GM12878 (cell line): ENCODE measurements at regions not wholly inside any gene's neighbourhood (a gene's known extent, or its start where the extent isn't known, plus 50 kb on each side); places are given as distances from the start of the nearest gene placed in this dataset.

Experiments
- ATAC-seq: fragments of 200-7000 bp; cut with Tn5 transposase; 3 replicates; pipeline ENCODE4 v1.9.1; 2020; ENCODE audit warnings: mild to moderate bottlenecking, moderate library complexity
- BruUV-seq: library from RNA; stranded (reverse); fragments of 400-500 nt; replicated peaks from 2 replicates; lab custom pipeline; 2021; lab: Mats Ljungman, UMichigan
- CTCF ChIA-PET: fragments of 300-600 bp; sonication (Branson Sonifier 250); formaldehyde crosslinking; extraction: SDS; loops from one replicate; lab custom pipeline; 2021; ENCODE audit warnings: inconsistent platforms; lab: Yijun Ruan, JAX
- POLR2A ChIA-PET: fragments of 350-600 bp; formaldehyde crosslinking; extraction: SDS; loops from one replicate; lab custom pipeline; 2021; ENCODE audit warnings: inconsistent platforms; lab: Charles Lee
- RAD21 ChIA-PET: fragments of 300-600 bp; sonication (Branson Sonifier 250); formaldehyde crosslinking; loops from one replicate; lab custom pipeline; 2023; ENCODE audit warnings: antibody characterized with exemption; ENCODE audit not compliant: unreplicated experiment; lab: Charles Lee
- SMC1A ChIA-PET: fragments of 300-600 bp; sonication (Branson Sonifier 250); formaldehyde crosslinking; loops from one replicate; lab custom pipeline; 2023; ENCODE audit not compliant: unreplicated experiment, uncharacterized antibody; lab: Charles Lee
- DNase-seq: peaks from one replicate; pipeline ENCODE4 v3.0.0-alpha.2; 2011; ENCODE audit warnings: low read depth, low spot score
- FAIRE-seq: peaks from 3 replicates; lab custom pipeline; 2011; peaks lifted over from hg19 to GRCh38; lab: Jason Lieb, UNC
- H2AFZ ChIP-seq: 2 replicates; pipeline ENCODE4 v1.6.0; 2011; ENCODE audit warnings: low read depth, low read length, control low read depth; ENCODE audit not compliant: control insufficient read depth
- H3K27ac ChIP-seq: 2 replicates; pipeline ENCODE4 v1.5.1; 2011; ENCODE audit warnings: control low read depth; ENCODE audit not compliant: control insufficient read depth, insufficient read depth
- H3K27me3 ChIP-seq, 2 experiments: replicated peaks in 1 of 2; 2 replicates each; pipeline versions ENCODE4 v1.6.0 to v1.6.1; 2011; ENCODE audit warnings: low read length in 1 of 2; ENCODE audit not compliant: control insufficient read depth in 2 of 2, insufficient read depth in 2 of 2
- H3K36me3 ChIP-seq, 2 experiments: 2 replicates each; pipeline ENCODE4 v1.5.1; 2011; ENCODE audit warnings: low read length in 1 of 2; ENCODE audit not compliant: control insufficient read depth in 2 of 2, insufficient read depth in 2 of 2
- H3K4me1 ChIP-seq: 2 replicates; pipeline ENCODE4 v1.6.1; 2011; ENCODE audit warnings: mild to moderate bottlenecking, low read length, moderate library complexity, mixed read lengths; ENCODE audit not compliant: control insufficient read depth, insufficient read depth
- H3K4me2 ChIP-seq: 2 replicates; pipeline ENCODE4 v1.6.0; 2011; ENCODE audit warnings: control low read depth; ENCODE audit not compliant: control insufficient read depth, insufficient read depth
- H3K4me3 ChIP-seq: fragments of 200-600 bp; sonication (generic); 2 replicates; pipeline ENCODE4 v1.5.1; 2016
- H3K79me2 ChIP-seq: 2 replicates; pipeline ENCODE4 v1.6.0; 2011; ENCODE audit warnings: low read length; ENCODE audit not compliant: control insufficient read depth, insufficient read depth
- H3K9ac ChIP-seq: 2 replicates; pipeline ENCODE4 v1.8.0; 2011; ENCODE audit warnings: low read length, control low read depth, mixed read lengths; ENCODE audit not compliant: control insufficient read depth, insufficient read depth
- H3K9me3 ChIP-seq: replicated peaks from 3 replicates; pipeline ENCODE4 v1.5.1; 2011; ENCODE audit warnings: mild to moderate bottlenecking, low read length; ENCODE audit not compliant: control insufficient read depth, insufficient read depth
- H4K20me1 ChIP-seq: 2 replicates; pipeline ENCODE4 v1.6.0; 2011; ENCODE audit not compliant: control insufficient read depth, insufficient read depth
- BCL11A ChIP-seq: IDR thresholded peaks from 2 replicates; pipeline ENCODE4 v1.6.1; 2011; ENCODE audit warnings: low read depth, low read length
- CHD2 ChIP-seq: IDR thresholded peaks from 2 replicates; pipeline ENCODE4 v1.6.1; 2011; ENCODE audit warnings: low read depth, low read length, improper control_type of control experiment, borderline replicate concordance
- CREB1 ChIP-seq: IDR thresholded peaks from 2 replicates; pipeline ENCODE4 v1.6.1; 2012; ENCODE audit warnings: low read depth, mild to moderate bottlenecking, inconsistent platforms
- IRF4 ChIP-seq: IDR thresholded peaks from 2 replicates; pipeline ENCODE4 v1.6.1; 2011; ENCODE audit warnings: low read depth, low read length
- LARP7 ChIP-seq: fragments of 450-650 bp; IDR thresholded peaks from 2 replicates; pipeline ENCODE4 v1.6.1; 2017; ENCODE audit warnings: mild to moderate bottlenecking
- RUNX3 ChIP-seq: IDR thresholded peaks from 2 replicates; pipeline ENCODE4 v1.6.1; 2012; ENCODE audit warnings: low read length, inconsistent platforms
- SMAD1 ChIP-seq: fragments of 450-650 bp; IDR thresholded peaks from 2 replicates; pipeline ENCODE4 v1.6.1; 2018; ENCODE audit warnings: mild to moderate bottlenecking, low read depth; ENCODE audit not compliant: partially characterized antibody
- ZNF217 ChIP-seq: fragments of 450-650 bp; IDR thresholded peaks from 2 replicates; pipeline ENCODE4 v1.6.1; 2017; ENCODE audit warnings: antibody characterized with exemption, mild to moderate bottlenecking
- WGBS: methylation state at CpG from one replicate; pipeline ENCODE4 v1.1.6; 2016; ENCODE audit warnings: low lambda C conversion rate; ENCODE audit not compliant: insufficient replicate concordance, insufficient coverage; ENCODE audit errors: missing lambda C conversion rate; 5-methylcytosine and 5-hydroxymethylcytosine counted together
- in situ Hi-C: fragments of 300-500 bp; cut with MboI; formaldehyde crosslinking; loops from 9 replicates; pipeline ENCODE4 v1.14.3; 2018; ENCODE audit warnings: mixed read lengths
- intact Hi-C: fragments of 100-400 bp; cut with micrococcal nuclease; formaldehyde crosslinking; loops from one replicate; pipeline ENCODE4 v1.14.2; 2022; ENCODE audit not compliant: unreplicated experiment
- TF ChIP-seq, protein P1 (sequence below): fragments of 450-650 bp; IDR thresholded peaks from 2 replicates; pipeline ENCODE4 v1.6.1; 2017; ENCODE audit warnings: borderline replicate concordance
- TF ChIP-seq, protein P2 (sequence below): fragments of 450-650 bp; IDR thresholded peaks from 2 replicates; pipeline ENCODE4 v1.6.1; 2016; ENCODE audit warnings: mild to moderate bottlenecking

DNA sequence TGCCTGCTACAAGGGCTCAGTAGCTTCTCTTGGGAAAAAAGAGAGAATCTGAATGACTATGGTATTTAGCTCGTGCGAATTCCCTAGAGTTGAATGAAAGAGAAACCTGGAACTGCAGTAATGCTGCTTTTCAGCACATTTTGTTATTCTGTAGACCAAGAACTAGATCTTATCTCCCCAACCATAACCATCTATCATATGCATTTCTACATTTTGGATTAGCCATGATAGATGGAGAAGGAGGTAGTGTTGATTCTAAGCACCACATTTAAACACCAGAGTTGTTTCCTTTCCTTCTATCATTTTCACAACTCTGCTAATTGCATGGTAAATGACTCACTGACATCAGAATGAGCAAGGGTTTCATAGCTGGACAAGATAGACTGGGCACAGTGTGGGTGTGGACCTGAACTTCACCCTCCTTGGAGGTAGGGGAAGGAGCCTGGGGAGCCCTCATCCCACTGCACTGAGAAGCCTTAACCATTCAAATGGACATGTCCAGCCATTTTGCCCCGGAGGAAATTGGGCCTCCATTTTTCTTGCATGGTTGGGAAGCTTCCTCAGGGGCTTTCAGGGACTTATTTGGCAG is 55.3 kb upstream of the BMPER start:
- Histone ChIP-seq H3K9ac (no peak overlapping the region), H4K20me1 (no peaks in the 10 kb centered on the region), H3K27ac (no peak overlapping the region), H3K36me3 (no peaks in the 10 kb centered on the region), H3K9me3 (no peaks in the 10 kb centered on the region), H3K4me2 (no peak overlapping the region), H3K27me3 (no peaks in the 10 kb centered on the region), H3K79me2 (no peaks in the 10 kb centered on the region), H2AFZ (no peak overlapping the region), H3K4me1 (no peaks in the 10 kb centered on the region), H3K4me3 (no peak overlapping the region)
- ATAC-seq = no peak
- BruUV-seq = no TSS peak
- in situ Hi-C loops = no loop called here
- no peak for DNase-seq
- SMC1A ChIA-PET = no interaction called here
- intact Hi-C loops = no loop called here
- CTCF ChIA-PET = no interaction called here
- WGBS = 11% methylated on average over 3 of the region's 3 CpGs
- POLR2A ChIA-PET = no interaction called here
- FAIRE-seq = no peak
- TF ChIP-seq, protein P1, sequence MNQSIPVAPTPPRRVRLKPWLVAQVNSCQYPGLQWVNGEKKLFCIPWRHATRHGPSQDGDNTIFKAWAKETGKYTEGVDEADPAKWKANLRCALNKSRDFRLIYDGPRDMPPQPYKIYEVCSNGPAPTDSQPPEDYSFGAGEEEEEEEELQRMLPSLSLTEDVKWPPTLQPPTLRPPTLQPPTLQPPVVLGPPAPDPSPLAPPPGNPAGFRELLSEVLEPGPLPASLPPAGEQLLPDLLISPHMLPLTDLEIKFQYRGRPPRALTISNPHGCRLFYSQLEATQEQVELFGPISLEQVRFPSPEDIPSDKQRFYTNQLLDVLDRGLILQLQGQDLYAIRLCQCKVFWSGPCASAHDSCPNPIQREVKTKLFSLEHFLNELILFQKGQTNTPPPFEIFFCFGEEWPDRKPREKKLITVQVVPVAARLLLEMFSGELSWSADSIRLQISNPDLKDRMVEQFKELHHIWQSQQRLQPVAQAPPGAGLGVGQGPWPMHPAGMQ = no peak
- TF ChIP-seq LARP7 (no peak), BCL11A (no peak), CREB1 (no peak), ZNF217 (no peak), RUNX3 (no peak), IRF4 (no peak), CHD2 (no peak), SMAD1 (no peak)
- TF ChIP-seq, protein P2, sequence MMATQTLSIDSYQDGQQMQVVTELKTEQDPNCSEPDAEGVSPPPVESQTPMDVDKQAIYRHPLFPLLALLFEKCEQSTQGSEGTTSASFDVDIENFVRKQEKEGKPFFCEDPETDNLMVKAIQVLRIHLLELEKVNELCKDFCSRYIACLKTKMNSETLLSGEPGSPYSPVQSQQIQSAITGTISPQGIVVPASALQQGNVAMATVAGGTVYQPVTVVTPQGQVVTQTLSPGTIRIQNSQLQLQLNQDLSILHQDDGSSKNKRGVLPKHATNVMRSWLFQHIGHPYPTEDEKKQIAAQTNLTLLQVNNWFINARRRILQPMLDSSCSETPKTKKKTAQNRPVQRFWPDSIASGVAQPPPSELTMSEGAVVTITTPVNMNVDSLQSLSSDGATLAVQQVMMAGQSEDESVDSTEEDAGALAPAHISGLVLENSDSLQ = no peak
- TF ChIP-seq, all 136 proteins: peak for 0
- RAD21 ChIA-PET = no interaction called here
